ENCODE measurements at regions not wholly inside any gene's neighbourhood (a gene's known extent, or its start where the extent isn't known, plus 50 kb on each side); places are given as distances from the start of the nearest gene placed in this dataset.

DNA sequence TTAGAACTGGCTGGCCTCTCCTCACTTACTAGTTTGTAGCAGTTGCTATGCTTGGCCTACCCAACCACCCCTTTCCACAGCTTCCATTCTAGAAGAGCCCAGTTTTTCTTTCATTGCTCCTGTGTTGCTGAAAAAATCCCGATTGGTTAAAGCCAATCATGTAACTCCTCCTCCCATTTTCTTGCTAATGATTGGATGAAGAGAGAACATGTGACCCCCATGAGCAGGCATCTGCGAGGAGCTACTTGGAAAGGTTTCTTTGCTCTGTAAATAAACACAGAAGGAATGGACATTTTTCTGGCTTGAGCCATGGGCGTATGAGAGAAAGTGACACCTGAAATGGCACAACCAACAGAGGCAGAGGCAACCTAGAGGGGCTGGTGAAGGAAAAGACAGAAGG, 773.8 kb upstream of the TBX3 start:
- TF ChIP-seq, protein P1, sequence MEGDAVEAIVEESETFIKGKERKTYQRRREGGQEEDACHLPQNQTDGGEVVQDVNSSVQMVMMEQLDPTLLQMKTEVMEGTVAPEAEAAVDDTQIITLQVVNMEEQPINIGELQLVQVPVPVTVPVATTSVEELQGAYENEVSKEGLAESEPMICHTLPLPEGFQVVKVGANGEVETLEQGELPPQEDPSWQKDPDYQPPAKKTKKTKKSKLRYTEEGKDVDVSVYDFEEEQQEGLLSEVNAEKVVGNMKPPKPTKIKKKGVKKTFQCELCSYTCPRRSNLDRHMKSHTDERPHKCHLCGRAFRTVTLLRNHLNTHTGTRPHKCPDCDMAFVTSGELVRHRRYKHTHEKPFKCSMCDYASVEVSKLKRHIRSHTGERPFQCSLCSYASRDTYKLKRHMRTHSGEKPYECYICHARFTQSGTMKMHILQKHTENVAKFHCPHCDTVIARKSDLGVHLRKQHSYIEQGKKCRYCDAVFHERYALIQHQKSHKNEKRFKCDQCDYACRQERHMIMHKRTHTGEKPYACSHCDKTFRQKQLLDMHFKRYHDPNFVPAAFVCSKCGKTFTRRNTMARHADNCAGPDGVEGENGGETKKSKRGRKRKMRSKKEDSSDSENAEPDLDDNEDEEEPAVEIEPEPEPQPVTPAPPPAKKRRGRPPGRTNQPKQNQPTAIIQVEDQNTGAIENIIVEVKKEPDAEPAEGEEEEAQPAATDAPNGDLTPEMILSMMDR (IDR thresholded peaks at IDR 0.05; ENCODE audit: poor library complexity) = no peak
- TF ChIP-seq EZH2 (IDR thresholded peaks at IDR 0.05; ENCODE audit: borderline replicate concordance) = no peak

Measured in hepatocyte (in vitro differentiated cells).